KMS-11 (cell line): ENCODE measurements at regions not wholly inside any gene's neighbourhood (a gene's known extent, or its start where the extent isn't known, plus 50 kb on each side); places are given as distances from the start of the nearest gene placed in this dataset.

Source experiments
- H2AFZ ChIP-seq: fragments of 200-600 bp; sonication (generic); 2 replicates; pipeline ENCODE4 v1.6.1; 2016; ENCODE audit warnings: antibody characterized with exemption, mixed run types, low read depth
- H3K27ac ChIP-seq: fragments of 200-600 bp; sonication (generic); 2 replicates; pipeline ENCODE4 v1.6.1; 2016; ENCODE audit warnings: mild to moderate bottlenecking, mixed run types
- H3K27me3 ChIP-seq: fragments of 200-600 bp; sonication (generic); 2 replicates; pipeline ENCODE4 v1.6.1; 2017; ENCODE audit warnings: mild to moderate bottlenecking, low read depth, mixed run types, moderate library complexity; ENCODE audit not compliant: insufficient read depth
- H3K36me3 ChIP-seq: fragments of 200-600 bp; sonication (generic); 2 replicates; pipeline ENCODE4 v1.6.1; 2017; ENCODE audit warnings: mild to moderate bottlenecking, mixed run types; ENCODE audit not compliant: insufficient read depth
- H3K4me1 ChIP-seq: fragments of 200-600 bp; sonication (generic); 2 replicates; pipeline ENCODE4 v1.6.1; 2016; ENCODE audit warnings: mild to moderate bottlenecking, low read depth, mixed run types; ENCODE audit not compliant: poor library complexity, severe bottlenecking
- H3K4me2 ChIP-seq: fragments of 200-600 bp; sonication (generic); 2 replicates; pipeline ENCODE4 v1.7.0; 2016; ENCODE audit warnings: mild to moderate bottlenecking, mixed run types
- H3K4me3 ChIP-seq: fragments of 200-600 bp; sonication (generic); IDR thresholded peaks from 2 replicates; pipeline ENCODE4 v1.6.1; 2017; ENCODE audit warnings: low read depth, low read length, mixed read lengths; ENCODE audit not compliant: insufficient read depth
- H3K79me2 ChIP-seq: fragments of 200-600 bp; sonication (generic); 2 replicates; pipeline ENCODE4 v1.6.1; 2016; ENCODE audit warnings: low read depth, mixed run types; ENCODE audit not compliant: insufficient read depth
- H3K9ac ChIP-seq: fragments of 200-600 bp; sonication (generic); 2 replicates; pipeline ENCODE4 v1.6.1; 2016; ENCODE audit warnings: mild to moderate bottlenecking, mixed run types
- H4K20me1 ChIP-seq: fragments of 200-600 bp; sonication (generic); 2 replicates; pipeline ENCODE4 v1.6.1; 2016; ENCODE audit warnings: mild to moderate bottlenecking, mixed run types; ENCODE audit not compliant: insufficient read depth
- CTCF ChIP-seq: fragments of 200-600 bp; sonication (generic); conservative IDR thresholded peaks from 2 replicates; pipeline ENCODE4 v1.6.1; 2017; ENCODE audit warnings: low read depth, mild to moderate bottlenecking, antibody characterized with exemption, low read length, moderate library complexity, mixed read lengths

- no peak overlapping the region for H2AFZ ChIP-seq
- H3K27me3 ChIP-seq = no peaks in the 10 kb centered on the region
- H3K36me3 ChIP-seq = no peaks in the 10 kb centered on the region
- no peak overlapping the region for H3K4me2 ChIP-seq
- no peak overlapping the region for H3K9ac ChIP-seq
- no peak overlapping the region for H3K27ac ChIP-seq
- no peaks in the 10 kb centered on the region for H3K79me2 ChIP-seq
- H4K20me1 ChIP-seq = no peaks in the 10 kb centered on the region
- no peak for TF ChIP-seq CTCF
- no peaks in the 10 kb centered on the region for H3K4me1 ChIP-seq
- H3K4me3 ChIP-seq = no peak overlapping the region
Observed at GRCh38 chr13:24011266-24011665, 114.0 kb upstream of the C1QTNF9B start.

GRCh38 chr13:24012648-24013047 lies 115.3 kb upstream of the C1QTNF9B start:
- Histone ChIP-seq H4K20me1 (no peaks in the 10 kb centered on the region), H3K9ac (no peak overlapping the region), H3K4me1 (no peaks in the 10 kb centered on the region), H3K36me3 (no peaks in the 10 kb centered on the region), H3K4me3 (no peak overlapping the region), H3K79me2 (no peaks in the 10 kb centered on the region), H2AFZ (no peak overlapping the region), H3K4me2 (no peak overlapping the region), H3K27me3 (no peaks in the 10 kb centered on the region), H3K27ac (no peak overlapping the region)
- TF ChIP-seq CTCF = no peak

- no peak for TF ChIP-seq CTCF
- H2AFZ ChIP-seq = no peak overlapping the region
- H3K36me3 ChIP-seq = no peaks in the 10 kb centered on the region
- no peak overlapping the region for H3K4me2 ChIP-seq
- no peak overlapping the region for H3K4me3 ChIP-seq
- H3K4me1 ChIP-seq = no peaks in the 10 kb centered on the region
- H3K27me3 ChIP-seq = no peaks in the 10 kb centered on the region
- H3K27ac ChIP-seq = no peak overlapping the region
- no peaks in the 10 kb centered on the region for H4K20me1 ChIP-seq
- no peaks in the 10 kb centered on the region for H3K79me2 ChIP-seq
- H3K9ac ChIP-seq = no peak overlapping the region
Observed at GRCh38 chr13:24013189-24013588, 115.9 kb upstream of the C1QTNF9B start.

DNA sequence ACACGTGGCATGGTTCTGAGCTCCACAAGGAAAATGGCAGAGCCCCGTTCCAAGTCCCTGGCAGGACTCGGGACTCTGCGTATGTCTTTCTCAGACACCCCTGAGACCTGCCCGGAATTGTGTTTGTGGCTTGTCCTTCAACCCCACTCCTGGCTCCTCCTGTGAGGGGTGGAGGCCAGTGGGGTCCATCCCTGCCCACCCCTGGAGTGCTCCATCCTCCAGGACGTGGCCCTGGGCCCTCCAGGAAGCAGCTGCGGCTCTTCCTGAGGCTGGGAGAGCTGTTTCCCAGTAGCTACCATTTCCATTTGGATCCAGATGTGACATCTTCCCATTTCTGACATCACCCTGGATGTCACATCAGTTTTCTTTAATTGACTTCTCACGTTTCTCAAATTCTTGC lies 118.7 kb upstream of the C1QTNF9B start:
- H2AFZ ChIP-seq = no peak overlapping the region
- H3K4me2 ChIP-seq = no peak overlapping the region
- H3K36me3 ChIP-seq = no peaks in the 10 kb centered on the region
- H3K4me3 ChIP-seq = no peak overlapping the region
- H3K27ac ChIP-seq = no peak overlapping the region
- H4K20me1 ChIP-seq = no peaks in the 10 kb centered on the region
- H3K9ac ChIP-seq = no peak overlapping the region
- H3K27me3 ChIP-seq = no peaks in the 10 kb centered on the region
- TF ChIP-seq CTCF = no peak
- no peaks in the 10 kb centered on the region for H3K4me1 ChIP-seq
- no peaks in the 10 kb centered on the region for H3K79me2 ChIP-seq

GRCh38 chr13:24022568-24022967 lies 125.3 kb upstream of the C1QTNF9B start:
- Histone ChIP-seq H3K4me3 (no peak overlapping the region), H3K36me3 (no peaks in the 10 kb centered on the region), H4K20me1 (no peaks in the 10 kb centered on the region), H3K27me3 (no peaks in the 10 kb centered on the region), H3K27ac (no peak overlapping the region), H3K79me2 (no peaks in the 10 kb centered on the region), H2AFZ (no peak overlapping the region), H3K9ac (no peak overlapping the region), H3K4me2 (no peak overlapping the region), H3K4me1 (no peaks in the 10 kb centered on the region)
- TF ChIP-seq CTCF = no peak
